ENCODE measurements at regions not wholly inside any gene's neighbourhood (a gene's known extent, or its start where the extent isn't known, plus 50 kb on each side); places are given as distances from the start of the nearest gene placed in this dataset.

DNA sequence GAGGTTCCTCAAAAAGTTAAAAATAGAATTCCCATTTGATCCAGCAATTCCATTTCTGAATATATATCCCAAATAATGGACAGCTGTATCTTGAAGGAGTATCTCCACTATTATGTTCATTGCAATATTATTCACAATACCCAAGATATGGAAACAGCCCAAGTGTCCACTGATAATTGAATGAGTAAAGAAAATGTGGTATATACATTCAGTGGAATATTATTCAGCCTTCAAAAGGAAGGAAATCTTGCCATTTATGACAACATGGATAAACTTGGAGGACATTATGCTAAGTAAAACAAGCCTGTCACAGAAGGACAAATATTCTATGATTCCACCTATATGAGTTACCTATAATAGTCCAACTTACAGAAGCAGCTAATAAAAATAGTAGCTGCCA lies 979.0 kb downstream of the SLC6A15 start:
- Histone ChIP-seq H2AFZ (replicated peaks; ENCODE audit: low read length, poor library complexity) (no peak overlapping the region), H3K18ac (ENCODE audit: low read depth, low read length) (no peak overlapping the region), H3K36me3 (ENCODE audit: control insufficient read depth, insufficient read depth, low read length) (no peaks in the 10 kb centered on the region), H2BK120ac (ENCODE audit: low read depth, low read length) (no peak overlapping the region), H2AK9ac (replicated peaks; ENCODE audit: low read depth, low read length, poor library complexity) (no peak overlapping the region), H4K8ac (ENCODE audit: low read depth in 2 of 2, low read length in 2 of 2) (no peak overlapping the region), H2BK15ac (ENCODE audit: low read depth, low read length) (no peak overlapping the region), H3K9me1 (ENCODE audit: insufficient read depth, low read length) (no peaks in the 10 kb centered on the region), H2BK5ac (ENCODE audit: low read depth, low read length, poor library complexity, severe bottlenecking) (no peak overlapping the region), H3K4ac (ENCODE audit: low read depth, low read length) (no peak overlapping the region), H3K23ac (ENCODE audit: low read depth, low read length) (no peak overlapping the region), H3K56ac (ENCODE audit: extremely low read depth, insufficient read depth, low read length) (no peak overlapping the region), H3K9ac (ENCODE audit: low read depth, low read length) (no peak overlapping the region), H4K5ac (ENCODE audit: low read depth, low read length) (no peak overlapping the region), H3K27ac (ENCODE audit: insufficient read depth, low read length) (no peak overlapping the region), H3K79me1 (ENCODE audit: low read depth in 1 of 2, low read length in 2 of 2) (no peaks in the 10 kb centered on the region), H3K14ac (replicated peaks; ENCODE audit: low read depth, low read length) (no peak overlapping the region), H3K4me3 (ENCODE audit: insufficient read depth, low read depth, low read length) (no peak overlapping the region), H3K4me2 (ENCODE audit: low read depth, low read length) (no peak overlapping the region), H4K20me1 (ENCODE audit: insufficient read depth, low read length) (no peaks in the 10 kb centered on the region), H2BK20ac (ENCODE audit: low read depth, low read length) (no peak overlapping the region), H4K91ac (ENCODE audit: insufficient read depth, low read depth, low read length) (no peak overlapping the region), H3K4me1 (ENCODE audit: control insufficient read depth, insufficient read depth, low read length) (no peaks in the 10 kb centered on the region), H3K9me3 (ENCODE audit: control insufficient read depth, insufficient read depth, low read length) (no peaks in the 10 kb centered on the region), H3K27me3 (ENCODE audit: control insufficient read depth, insufficient read depth, low read length) (no peaks in the 10 kb centered on the region), H2AK5ac (ENCODE audit: low read depth, low read length) (no peak overlapping the region)
- intact Hi-C loops (cut with micrococcal nuclease) (no loop called here), in situ Hi-C loops (cut with MboI; ENCODE audit: low sequenced_read_pairs) (no loop called here), dilution Hi-C loops (cut with HindIII; ENCODE audit: low sequenced_read_pairs, unreplicated experiment) (no loop called here)
- POLR2A ChIA-PET (ENCODE audit: unreplicated experiment) = no interaction called here
- DNase-seq (no peak), ATAC-seq (ENCODE audit: low read depth) (no peak)
- BruUV-seq (replicated peaks) = no TSS peak
- CTCF ChIA-PET = no interaction called here
- TF ChIP-seq USF2 (IDR thresholded peaks at IDR 0.05; ENCODE audit: low read depth, low read length) (no peak), RCOR1 (IDR thresholded peaks at IDR 0.05; ENCODE audit: insufficient replicate concordance, low read length) (no peak), MXI1 (IDR thresholded peaks at IDR 0.05; ENCODE audit: borderline replicate concordance, low read depth, low read length) (no peak), MAZ (IDR thresholded peaks at IDR 0.05; ENCODE audit: borderline replicate concordance, low read depth, low read length) (no peak), RAD21 (IDR thresholded peaks at IDR 0.05; ENCODE audit: low read length) (no peak), CTCF (conservative IDR thresholded peaks at IDR 0.05; ENCODE audit: low read depth, low read length) (no peak), BHLHE40 (IDR thresholded peaks at IDR 0.05; ENCODE audit: low read depth, low read length) (no peak), FOS (IDR thresholded peaks at IDR 0.05; ENCODE audit: low read depth, low read length) (no peak), NFE2L2 (IDR thresholded peaks at IDR 0.05; ENCODE audit: low read depth, low read length) (no peak), SMC3 (IDR thresholded peaks at IDR 0.05; ENCODE audit: low read depth, low read length) (no peak)
- TF ChIP-seq, protein P1, sequence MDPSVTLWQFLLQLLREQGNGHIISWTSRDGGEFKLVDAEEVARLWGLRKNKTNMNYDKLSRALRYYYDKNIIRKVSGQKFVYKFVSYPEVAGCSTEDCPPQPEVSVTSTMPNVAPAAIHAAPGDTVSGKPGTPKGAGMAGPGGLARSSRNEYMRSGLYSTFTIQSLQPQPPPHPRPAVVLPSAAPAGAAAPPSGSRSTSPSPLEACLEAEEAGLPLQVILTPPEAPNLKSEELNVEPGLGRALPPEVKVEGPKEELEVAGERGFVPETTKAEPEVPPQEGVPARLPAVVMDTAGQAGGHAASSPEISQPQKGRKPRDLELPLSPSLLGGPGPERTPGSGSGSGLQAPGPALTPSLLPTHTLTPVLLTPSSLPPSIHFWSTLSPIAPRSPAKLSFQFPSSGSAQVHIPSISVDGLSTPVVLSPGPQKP (IDR thresholded peaks at IDR 0.05; ENCODE audit: borderline replicate concordance, low read depth, low read length) = no peak

All from IMR-90 (cell line).